Osteoblast (primary cell): ENCODE measurements at regions not wholly inside any gene's neighbourhood (a gene's known extent, or its start where the extent isn't known, plus 50 kb on each side); places are given as distances from the start of the nearest gene placed in this dataset.

ENCODE experiments used
- DNase-seq: peaks from one replicate; pipeline ENCODE4 v3.0.0; 2011; ENCODE audit warnings: low spot score, mixed read lengths; ENCODE audit not compliant: insufficient read length; ENCODE audit errors: missing footprints
- H2AFZ ChIP-seq: 2 replicates; pipeline ENCODE4 v1.6.0; 2011; ENCODE audit warnings: mild to moderate bottlenecking, low read length
- H3K27ac ChIP-seq: 2 replicates; pipeline ENCODE4 v1.5.1; 2011; ENCODE audit warnings: mild to moderate bottlenecking, low read depth, low read length, moderate library complexity
- H3K27me3 ChIP-seq: 2 replicates; pipeline ENCODE4 v1.6.0; 2012; ENCODE audit warnings: mild to moderate bottlenecking, control low read depth, inconsistent platforms, low read length, moderate library complexity; ENCODE audit not compliant: insufficient read depth
- H3K36me3 ChIP-seq: 2 replicates; pipeline ENCODE4 v1.5.1; 2011; ENCODE audit warnings: mild to moderate bottlenecking, low read length, control low read depth, moderate library complexity; ENCODE audit not compliant: insufficient read depth
- H3K4me1 ChIP-seq: 2 replicates; pipeline ENCODE4 v1.5.1; 2011; ENCODE audit warnings: mild to moderate bottlenecking, low read length, control low read depth, moderate library complexity; ENCODE audit not compliant: insufficient read depth
- H3K4me2 ChIP-seq: 2 replicates; pipeline ENCODE4 v1.6.0; 2011; ENCODE audit warnings: mild to moderate bottlenecking, low read length; ENCODE audit not compliant: insufficient read depth
- H3K4me3 ChIP-seq: fragments of 200-600 bp; sonication (generic); 3 replicates; pipeline ENCODE4 v1.5.1; 2012; ENCODE audit warnings: mild to moderate bottlenecking, low read length, inconsistent platforms; ENCODE audit not compliant: insufficient read depth
- H3K79me2 ChIP-seq: 2 replicates; pipeline ENCODE4 v1.6.0; 2012; ENCODE audit warnings: mild to moderate bottlenecking, low read length, control low read depth, inconsistent platforms; ENCODE audit not compliant: insufficient read depth
- H3K9me3 ChIP-seq: 2 replicates; pipeline ENCODE4 v1.5.1; 2011; ENCODE audit warnings: low read depth, low read length, control low read depth
- H4K20me1 ChIP-seq: 2 replicates; pipeline ENCODE4 v1.6.0; 2012; ENCODE audit warnings: mild to moderate bottlenecking, low read length, control low read depth; ENCODE audit not compliant: insufficient read depth
- TF ChIP-seq, protein P1 (sequence below): IDR thresholded peaks from 2 replicates; pipeline ENCODE4 v1.5.1; 2011; ENCODE audit warnings: mild to moderate bottlenecking, low read depth, low read length, moderate library complexity; ENCODE audit errors: extremely low read depth

DNA sequence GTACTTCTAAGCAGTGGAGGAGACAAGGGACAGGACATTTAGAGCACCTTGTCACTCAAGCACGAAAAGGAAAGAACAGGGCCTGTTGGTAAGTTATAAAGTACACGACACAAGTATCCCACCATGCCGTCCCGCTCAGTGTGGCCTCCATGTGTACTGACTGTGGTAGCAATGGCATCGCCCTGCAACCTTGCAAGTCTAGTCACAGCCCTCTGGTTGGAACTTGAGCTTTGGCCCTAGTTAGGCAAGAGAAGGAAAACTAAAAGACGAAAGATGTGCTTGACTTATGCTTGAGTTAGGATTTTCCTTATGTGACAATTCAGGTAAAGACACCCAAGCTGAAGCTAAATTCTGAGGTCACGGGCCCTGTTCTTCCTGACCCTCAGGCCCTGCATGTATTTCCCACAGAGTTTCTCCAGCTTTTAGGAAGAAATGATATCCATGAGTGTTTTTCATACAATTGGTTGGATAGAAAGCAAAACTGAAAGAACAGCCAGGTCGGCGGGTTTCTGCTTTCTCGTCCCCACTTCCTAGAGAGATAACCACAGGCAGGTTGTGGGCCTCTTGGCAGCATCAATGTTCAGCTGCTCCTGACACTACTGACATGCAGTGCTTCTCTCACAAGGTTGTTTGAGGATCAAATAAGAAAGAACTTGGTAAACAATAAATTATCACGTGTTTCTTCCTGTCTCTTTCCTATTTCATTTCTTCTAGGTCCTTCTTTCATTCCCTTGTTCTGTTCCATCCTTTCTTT, 216.2 kb downstream of the IRS2 start:
- DNase-seq = peak; percentile 77
- Histone ChIP-seq H3K9me3 (no peaks in the 10 kb centered on the region), H3K79me2 (no peaks in the 10 kb centered on the region), H3K27ac (no peak overlapping the region), H2AFZ (no peak overlapping the region), H3K4me3 (no peak overlapping the region), H3K36me3 (no peaks in the 10 kb centered on the region), H3K27me3 (no peaks in the 10 kb centered on the region), H4K20me1 (no peaks in the 10 kb centered on the region), H3K4me1 (no peaks in the 10 kb centered on the region), H3K4me2 (no peak overlapping the region)
- TF ChIP-seq, protein P1, sequence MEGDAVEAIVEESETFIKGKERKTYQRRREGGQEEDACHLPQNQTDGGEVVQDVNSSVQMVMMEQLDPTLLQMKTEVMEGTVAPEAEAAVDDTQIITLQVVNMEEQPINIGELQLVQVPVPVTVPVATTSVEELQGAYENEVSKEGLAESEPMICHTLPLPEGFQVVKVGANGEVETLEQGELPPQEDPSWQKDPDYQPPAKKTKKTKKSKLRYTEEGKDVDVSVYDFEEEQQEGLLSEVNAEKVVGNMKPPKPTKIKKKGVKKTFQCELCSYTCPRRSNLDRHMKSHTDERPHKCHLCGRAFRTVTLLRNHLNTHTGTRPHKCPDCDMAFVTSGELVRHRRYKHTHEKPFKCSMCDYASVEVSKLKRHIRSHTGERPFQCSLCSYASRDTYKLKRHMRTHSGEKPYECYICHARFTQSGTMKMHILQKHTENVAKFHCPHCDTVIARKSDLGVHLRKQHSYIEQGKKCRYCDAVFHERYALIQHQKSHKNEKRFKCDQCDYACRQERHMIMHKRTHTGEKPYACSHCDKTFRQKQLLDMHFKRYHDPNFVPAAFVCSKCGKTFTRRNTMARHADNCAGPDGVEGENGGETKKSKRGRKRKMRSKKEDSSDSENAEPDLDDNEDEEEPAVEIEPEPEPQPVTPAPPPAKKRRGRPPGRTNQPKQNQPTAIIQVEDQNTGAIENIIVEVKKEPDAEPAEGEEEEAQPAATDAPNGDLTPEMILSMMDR = no peak

DNA sequence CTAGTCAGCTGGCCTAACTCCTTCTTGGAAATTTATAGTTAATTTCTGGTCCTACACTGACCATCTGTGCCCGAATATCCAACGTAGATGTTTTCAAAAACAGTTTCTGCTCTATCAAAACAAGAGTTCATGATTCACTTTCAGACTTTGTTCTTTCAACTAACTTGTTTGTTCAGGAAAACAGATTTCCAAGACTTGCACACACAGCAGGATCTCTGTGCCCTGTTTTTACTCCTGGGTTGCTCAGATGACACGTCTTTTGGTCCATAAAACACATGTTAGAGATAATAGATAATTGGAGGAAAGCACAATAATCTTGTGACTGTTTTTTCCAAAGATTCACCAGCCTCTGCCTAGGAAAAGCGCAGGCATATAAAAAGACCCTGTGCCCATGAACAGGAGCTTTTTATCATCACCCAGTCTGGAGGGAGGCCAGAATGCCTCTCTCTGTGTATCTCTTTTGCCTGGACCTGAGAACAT, 218.0 kb downstream of the IRS2 start:
- no peak overlapping the region for H3K27ac ChIP-seq
- H3K4me1 ChIP-seq = no peaks in the 10 kb centered on the region
- no peak overlapping the region for H3K4me3 ChIP-seq
- no peaks in the 10 kb centered on the region for H4K20me1 ChIP-seq
- H2AFZ ChIP-seq = no peak overlapping the region
- H3K4me2 ChIP-seq = no peak overlapping the region
- no peaks in the 10 kb centered on the region for H3K27me3 ChIP-seq
- DNase-seq = peak; percentile 68
- TF ChIP-seq, protein P1 = no peak
- no peaks in the 10 kb centered on the region for H3K9me3 ChIP-seq
- no peaks in the 10 kb centered on the region for H3K36me3 ChIP-seq
- H3K79me2 ChIP-seq = no peaks in the 10 kb centered on the region

DNA sequence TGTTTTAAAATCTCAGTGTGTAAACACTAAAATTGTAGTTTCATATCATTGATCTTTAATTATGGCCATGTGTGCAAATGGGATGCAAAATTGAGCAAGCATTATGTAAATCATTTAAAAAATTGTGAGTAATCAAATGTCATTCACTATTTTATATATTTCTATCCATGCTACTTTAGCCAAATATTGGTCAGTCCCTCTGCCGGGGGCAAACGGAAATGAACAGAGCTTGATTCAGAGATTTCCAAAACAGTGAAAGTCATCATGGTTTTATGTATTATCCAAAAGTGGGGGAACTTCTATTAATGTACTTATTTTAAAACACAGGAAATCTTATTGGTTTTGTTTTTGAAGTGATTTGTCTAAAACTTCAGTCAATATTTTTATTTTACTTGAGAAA, 219.1 kb downstream of the IRS2 start:
- no peak for DNase-seq
- Histone ChIP-seq H2AFZ (no peak overlapping the region), H3K36me3 (no peaks in the 10 kb centered on the region), H3K9me3 (no peaks in the 10 kb centered on the region), H3K27me3 (no peaks in the 10 kb centered on the region), H3K4me1 (no peaks in the 10 kb centered on the region), H4K20me1 (no peaks in the 10 kb centered on the region), H3K4me3 (no peak overlapping the region), H3K27ac (no peak overlapping the region), H3K79me2 (no peaks in the 10 kb centered on the region), H3K4me2 (no peak overlapping the region)
- TF ChIP-seq, protein P1 = peak; percentile 13

DNA sequence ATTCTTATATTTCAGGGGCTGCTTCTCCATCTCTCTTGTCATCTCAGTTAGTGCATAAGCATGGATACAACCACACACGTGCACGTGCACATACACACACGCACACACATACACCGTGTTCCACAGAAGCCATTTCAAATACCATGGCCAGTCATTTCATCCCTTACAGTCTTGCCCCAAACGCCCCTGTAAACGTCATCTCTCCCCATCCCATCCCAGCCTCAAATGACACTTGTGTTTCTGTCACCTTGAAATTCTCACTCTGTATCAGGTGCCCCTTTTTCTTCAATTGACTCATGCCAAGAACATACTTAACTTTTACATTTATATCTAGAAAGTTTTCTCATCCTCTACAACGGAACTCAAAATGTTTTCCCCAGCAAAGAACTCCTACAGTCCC, 220.5 kb downstream of the IRS2 start:
- no peak for DNase-seq
- H2AFZ ChIP-seq = no peak overlapping the region
- H4K20me1 ChIP-seq = no peaks in the 10 kb centered on the region
- no peaks in the 10 kb centered on the region for H3K27me3 ChIP-seq
- H3K79me2 ChIP-seq = no peaks in the 10 kb centered on the region
- no peaks in the 10 kb centered on the region for H3K36me3 ChIP-seq
- H3K4me1 ChIP-seq = no peaks in the 10 kb centered on the region
- no peak overlapping the region for H3K27ac ChIP-seq
- H3K4me2 ChIP-seq = no peak overlapping the region
- TF ChIP-seq, protein P1 = no peak
- H3K9me3 ChIP-seq = no peaks in the 10 kb centered on the region
- H3K4me3 ChIP-seq = no peak overlapping the region
